ENCODE measurements at regions not wholly inside any gene's neighbourhood (a gene's known extent, or its start where the extent isn't known, plus 50 kb on each side); places are given as distances from the start of the nearest gene placed in this dataset.
"Not testable (repeated sequence)": the region's sequence is repeated elsewhere in the genome, so short reads cannot be mapped to it uniquely, and the experiment has no call there.

- no peak for TF ChIP-seq CTCF (IDR thresholded peaks at IDR 0.05; ENCODE audit: insufficient read depth, low read length)
- DNase-seq (ENCODE audit: low read depth), result no peak
- no peak overlapping the region for H3K4me3 ChIP-seq (ENCODE audit: low read depth, low read length)
These were observed 225.0 kb downstream of the SUCLG1 start for GRCh38 chr2:84234103-84234502.

GRCh38 chr2:84231478-84231877 is 227.6 kb downstream of the SUCLG1 start:
- H3K4me3 ChIP-seq (ENCODE audit: low read depth, low read length), result no peak overlapping the region
- DNase-seq (ENCODE audit: low read depth), result no peak
- no peak for TF ChIP-seq CTCF (IDR thresholded peaks at IDR 0.05; ENCODE audit: insufficient read depth, low read length)

GRCh38 chr2:84224121-84224520 is 235.0 kb downstream of the SUCLG1 start:
- DNase-seq (ENCODE audit: low read depth), result no peak
- H3K4me3 ChIP-seq (ENCODE audit: low read depth, low read length), result no peak overlapping the region
- no peak for TF ChIP-seq CTCF (IDR thresholded peaks at IDR 0.05; ENCODE audit: insufficient read depth, low read length)

GRCh38 chr2:84223191-84223590 is 235.9 kb downstream of the SUCLG1 start:
- DNase-seq (ENCODE audit: low read depth), result no peak
- no peak overlapping the region for H3K4me3 ChIP-seq (ENCODE audit: low read depth, low read length)
- no peak for TF ChIP-seq CTCF (IDR thresholded peaks at IDR 0.05; ENCODE audit: insufficient read depth, low read length)

- not testable (repeated sequence) for H3K4me3 ChIP-seq (ENCODE audit: low read depth, low read length); DNase-seq (ENCODE audit: low read depth)
These were observed 238.0 kb downstream of the SUCLG1 start for GRCh38 chr2:84221102-84221501.

GRCh38 chr2:84217456-84217855 is 241.6 kb downstream of the SUCLG1 start:
- DNase-seq (ENCODE audit: low read depth), result no peak
- H3K4me3 ChIP-seq (ENCODE audit: low read depth, low read length), result no peak overlapping the region
- TF ChIP-seq CTCF (IDR thresholded peaks at IDR 0.05; ENCODE audit: insufficient read depth, low read length), result no peak

- DNase-seq (ENCODE audit: low read depth), result no peak
These were observed 244.6 kb downstream of the SUCLG1 start for GRCh38 chr2:84214455-84214854.

More at GRCh38 chr2:84214455-84214854, 244.6 kb downstream of the SUCLG1 start:
- no peak overlapping the region for H3K4me3 ChIP-seq (ENCODE audit: low read depth, low read length)
- no peak for TF ChIP-seq CTCF (IDR thresholded peaks at IDR 0.05; ENCODE audit: insufficient read depth, low read length)

Measured in fibroblast of the aortic adventitia (primary cell).